ENCODE measurements at regions not wholly inside any gene's neighbourhood (a gene's known extent, or its start where the extent isn't known, plus 50 kb on each side); places are given as distances from the start of the nearest gene placed in this dataset.

DNA sequence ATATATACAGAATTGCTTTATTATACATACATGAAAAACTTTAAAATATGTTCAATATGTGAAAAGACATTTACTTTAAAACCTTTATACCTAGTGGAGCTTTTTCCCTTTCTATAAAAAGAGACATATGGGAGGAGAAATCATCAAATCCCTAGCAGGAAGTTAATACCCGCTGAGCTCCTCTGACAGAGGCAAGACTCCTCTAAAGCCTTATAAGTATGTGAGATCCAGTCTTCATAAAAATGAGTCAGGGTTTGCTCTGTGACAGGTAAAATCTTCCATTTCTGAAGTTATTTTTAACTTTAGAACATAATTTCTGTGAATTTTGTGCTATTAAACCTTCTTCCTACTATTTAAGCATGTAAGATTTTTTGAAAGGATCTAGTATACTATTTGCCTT lies 634.4 kb upstream of the AADAT start:
- no peak overlapping the region for H3K4me3 Mint-ChIP-seq
- no peak overlapping the region for H3K27ac Mint-ChIP-seq

More for the DNA sequence above, 634.4 kb upstream of the AADAT start:
- H3K27ac ChIP-seq (ENCODE audit: low read depth) = no peak overlapping the region
- Mint-ChIP-seq H3K4me1 (no peaks in the 10 kb centered on the region), H3K9me3 (peaks cover 6% of the 10 kb centered on the region), H3K27me3 (ENCODE audit: insufficient read depth, low read depth, poor library complexity) (peaks cover 4% of the 10 kb centered on the region), H3K36me3 (ENCODE audit: low read depth) (peaks cover 3% of the 10 kb centered on the region; the same call in 2 of the 3 replicates)
- no peak overlapping the region for H3K4me3 ChIP-seq
- no peaks in the 10 kb centered on the region for H4K20me1 ChIP-seq (replicated peaks; ENCODE audit: insufficient read depth)
- no peak overlapping the region for H2AFZ ChIP-seq
- TF ChIP-seq ZNF114 (CRISPR knock-in tag; IDR thresholded peaks at IDR 0.05) (no peak), STAT1 (IDR thresholded peaks at IDR 0.05; ENCODE audit: unreplicated experiment) (no peak), REST (IDR thresholded peaks at IDR 0.05; ENCODE audit: unreplicated experiment) (no peak), EZH2phosphoT487 (IDR thresholded peaks at IDR 0.05; ENCODE audit: unreplicated experiment) (no peak), EZH2 (IDR thresholded peaks at IDR 0.05; ENCODE audit: low read depth, unreplicated experiment) (no peak), ZNF331 (CRISPR knock-in tag; IDR thresholded peaks at IDR 0.05; ENCODE audit: low read depth) (no peak), CREB1 (CRISPR knock-in tag; IDR thresholded peaks at IDR 0.05; ENCODE audit: low read depth) (no peak), POLR2AphosphoS5 (IDR thresholded peaks at IDR 0.05; ENCODE audit: low read depth) (no peak), NANOG (IDR thresholded peaks at IDR 0.05; ENCODE audit: borderline replicate concordance) (no peak), JUNB (IDR thresholded peaks at IDR 0.05; ENCODE audit: unreplicated experiment) (no peak)
- TF ChIP-seq, protein P1, sequence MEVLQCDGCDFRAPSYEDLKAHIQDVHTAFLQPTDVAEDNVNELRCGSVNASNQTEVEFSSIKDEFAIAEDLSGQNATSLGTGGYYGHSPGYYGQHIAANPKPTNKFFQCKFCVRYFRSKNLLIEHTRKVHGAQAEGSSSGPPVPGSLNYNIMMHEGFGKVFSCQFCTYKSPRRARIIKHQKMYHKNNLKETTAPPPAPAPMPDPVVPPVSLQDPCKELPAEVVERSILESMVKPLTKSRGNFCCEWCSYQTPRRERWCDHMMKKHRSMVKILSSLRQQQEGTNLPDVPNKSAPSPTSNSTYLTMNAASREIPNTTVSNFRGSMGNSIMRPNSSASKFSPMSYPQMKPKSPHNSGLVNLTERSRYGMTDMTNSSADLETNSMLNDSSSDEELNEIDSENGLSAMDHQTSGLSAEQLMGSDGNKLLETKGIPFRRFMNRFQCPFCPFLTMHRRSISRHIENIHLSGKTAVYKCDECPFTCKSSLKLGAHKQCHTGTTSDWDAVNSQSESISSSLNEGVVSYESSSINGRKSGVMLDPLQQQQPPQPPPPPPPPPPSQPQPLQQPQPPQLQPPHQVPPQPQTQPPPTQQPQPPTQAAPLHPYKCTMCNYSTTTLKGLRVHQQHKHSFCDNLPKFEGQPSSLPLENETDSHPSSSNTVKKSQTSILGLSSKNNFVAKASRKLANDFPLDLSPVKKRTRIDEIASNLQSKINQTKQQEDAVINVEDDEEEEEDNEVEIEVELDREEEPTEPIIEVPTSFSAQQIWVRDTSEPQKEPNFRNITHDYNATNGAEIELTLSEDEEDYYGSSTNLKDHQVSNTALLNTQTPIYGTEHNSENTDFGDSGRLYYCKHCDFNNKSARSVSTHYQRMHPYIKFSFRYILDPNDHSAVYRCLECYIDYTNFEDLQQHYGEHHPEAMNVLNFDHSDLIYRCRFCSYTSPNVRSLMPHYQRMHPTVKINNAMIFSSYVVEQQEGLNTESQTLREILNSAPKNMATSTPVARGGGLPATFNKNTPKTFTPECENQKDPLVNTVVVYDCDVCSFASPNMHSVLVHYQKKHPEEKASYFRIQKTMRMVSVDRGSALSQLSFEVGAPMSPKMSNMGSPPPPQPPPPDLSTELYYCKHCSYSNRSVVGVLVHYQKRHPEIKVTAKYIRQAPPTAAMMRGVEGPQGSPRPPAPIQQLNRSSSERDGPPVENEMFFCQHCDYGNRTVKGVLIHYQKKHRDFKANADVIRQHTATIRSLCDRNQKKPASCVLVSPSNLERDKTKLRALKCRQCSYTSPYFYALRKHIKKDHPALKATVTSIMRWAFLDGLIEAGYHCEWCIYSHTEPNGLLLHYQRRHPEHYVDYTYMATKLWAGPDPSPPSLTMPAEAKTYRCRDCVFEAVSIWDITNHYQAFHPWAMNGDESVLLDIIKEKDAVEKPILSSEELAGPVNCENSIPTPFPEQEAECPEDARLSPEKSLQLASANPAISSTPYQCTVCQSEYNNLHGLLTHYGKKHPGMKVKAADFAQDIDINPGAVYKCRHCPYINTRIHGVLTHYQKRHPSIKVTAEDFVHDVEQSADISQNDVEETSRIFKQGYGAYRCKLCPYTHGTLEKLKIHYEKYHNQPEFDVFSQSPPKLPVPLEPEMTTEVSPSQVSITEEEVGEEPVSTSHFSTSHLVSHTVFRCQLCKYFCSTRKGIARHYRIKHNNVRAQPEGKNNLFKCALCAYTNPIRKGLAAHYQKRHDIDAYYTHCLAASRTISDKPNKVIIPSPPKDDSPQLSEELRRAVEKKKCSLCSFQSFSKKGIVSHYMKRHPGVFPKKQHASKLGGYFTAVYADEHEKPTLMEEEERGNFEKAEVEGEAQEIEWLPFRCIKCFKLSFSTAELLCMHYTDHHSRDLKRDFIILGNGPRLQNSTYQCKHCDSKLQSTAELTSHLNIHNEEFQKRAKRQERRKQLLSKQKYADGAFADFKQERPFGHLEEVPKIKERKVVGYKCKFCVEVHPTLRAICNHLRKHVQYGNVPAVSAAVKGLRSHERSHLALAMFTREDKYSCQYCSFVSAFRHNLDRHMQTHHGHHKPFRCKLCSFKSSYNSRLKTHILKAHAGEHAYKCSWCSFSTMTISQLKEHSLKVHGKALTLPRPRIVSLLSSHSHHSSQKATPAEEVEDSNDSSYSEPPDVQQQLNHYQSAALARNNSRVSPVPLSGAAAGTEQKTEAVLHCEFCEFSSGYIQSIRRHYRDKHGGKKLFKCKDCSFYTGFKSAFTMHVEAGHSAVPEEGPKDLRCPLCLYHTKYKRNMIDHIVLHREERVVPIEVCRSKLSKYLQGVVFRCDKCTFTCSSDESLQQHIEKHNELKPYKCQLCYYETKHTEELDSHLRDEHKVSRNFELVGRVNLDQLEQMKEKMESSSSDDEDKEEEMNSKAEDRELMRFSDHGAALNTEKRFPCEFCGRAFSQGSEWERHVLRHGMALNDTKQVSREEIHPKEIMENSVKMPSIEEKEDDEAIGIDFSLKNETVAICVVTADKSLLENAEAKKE (CRISPR knock-in tag; IDR thresholded peaks at IDR 0.05) = no peak
- TF ChIP-seq, protein P2, sequence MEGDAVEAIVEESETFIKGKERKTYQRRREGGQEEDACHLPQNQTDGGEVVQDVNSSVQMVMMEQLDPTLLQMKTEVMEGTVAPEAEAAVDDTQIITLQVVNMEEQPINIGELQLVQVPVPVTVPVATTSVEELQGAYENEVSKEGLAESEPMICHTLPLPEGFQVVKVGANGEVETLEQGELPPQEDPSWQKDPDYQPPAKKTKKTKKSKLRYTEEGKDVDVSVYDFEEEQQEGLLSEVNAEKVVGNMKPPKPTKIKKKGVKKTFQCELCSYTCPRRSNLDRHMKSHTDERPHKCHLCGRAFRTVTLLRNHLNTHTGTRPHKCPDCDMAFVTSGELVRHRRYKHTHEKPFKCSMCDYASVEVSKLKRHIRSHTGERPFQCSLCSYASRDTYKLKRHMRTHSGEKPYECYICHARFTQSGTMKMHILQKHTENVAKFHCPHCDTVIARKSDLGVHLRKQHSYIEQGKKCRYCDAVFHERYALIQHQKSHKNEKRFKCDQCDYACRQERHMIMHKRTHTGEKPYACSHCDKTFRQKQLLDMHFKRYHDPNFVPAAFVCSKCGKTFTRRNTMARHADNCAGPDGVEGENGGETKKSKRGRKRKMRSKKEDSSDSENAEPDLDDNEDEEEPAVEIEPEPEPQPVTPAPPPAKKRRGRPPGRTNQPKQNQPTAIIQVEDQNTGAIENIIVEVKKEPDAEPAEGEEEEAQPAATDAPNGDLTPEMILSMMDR (conservative IDR thresholded peaks at IDR 0.05; ENCODE audit: low read depth in 2 of 2) = no peak
- TF ChIP-seq, protein P3, sequence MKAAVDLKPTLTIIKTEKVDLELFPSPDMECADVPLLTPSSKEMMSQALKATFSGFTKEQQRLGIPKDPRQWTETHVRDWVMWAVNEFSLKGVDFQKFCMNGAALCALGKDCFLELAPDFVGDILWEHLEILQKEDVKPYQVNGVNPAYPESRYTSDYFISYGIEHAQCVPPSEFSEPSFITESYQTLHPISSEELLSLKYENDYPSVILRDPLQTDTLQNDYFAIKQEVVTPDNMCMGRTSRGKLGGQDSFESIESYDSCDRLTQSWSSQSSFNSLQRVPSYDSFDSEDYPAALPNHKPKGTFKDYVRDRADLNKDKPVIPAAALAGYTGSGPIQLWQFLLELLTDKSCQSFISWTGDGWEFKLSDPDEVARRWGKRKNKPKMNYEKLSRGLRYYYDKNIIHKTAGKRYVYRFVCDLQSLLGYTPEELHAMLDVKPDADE (IDR thresholded peaks at IDR 0.05) = no peak
- no peak for ATAC-seq
- H3F3A ChIP-seq (replicated peaks; ENCODE audit: low read depth) = no peaks in the 10 kb centered on the region
- no peaks in the 10 kb centered on the region for H3K79me2 ChIP-seq (replicated peaks; ENCODE audit: insufficient read depth)
- H3K4me1 ChIP-seq (ENCODE audit: insufficient read depth) = no peaks in the 10 kb centered on the region
- H3K27me3 ChIP-seq (ENCODE audit: insufficient read depth) = no peaks in the 10 kb centered on the region
- DNase-seq (ENCODE audit: low spot score) = no peak
- no peaks in the 10 kb centered on the region for H3K36me3 ChIP-seq (ENCODE audit: insufficient read depth)
- peaks cover 9% of the 10 kb centered on the region; the same call in 1 of the 2 replicates for H3K9me2 ChIP-seq (ENCODE audit: insufficient read depth)
- no peak overlapping the region for H3K4me2 ChIP-seq

All from GM23338 (cell line).